Activated naive CD8-positive, alpha-beta T cell treated with anti-CD3 and anti-CD28 coated beads, Interleukin-2, amount 10 ng/mL, durations not matched to agents 7 days and 5 days (primary cell): ENCODE measurements at regions not wholly inside any gene's neighbourhood (a gene's known extent, or its start where the extent isn't known, plus 50 kb on each side); places are given as distances from the start of the nearest gene placed in this dataset.

ENCODE experiments used
- ATAC-seq: fragments of 150-1000 bp; cut with Tn5 transposase; one replicate; pipeline ENCODE4 v1.10.0; 2021; ENCODE audit warnings: low read depth, moderate library complexity
- POLR2A ChIA-PET: fragments of 350-600 bp; sonication (Branson Sonifier 250); formaldehyde crosslinking; loops from one replicate; lab custom pipeline; 2021; ENCODE audit warnings: antibody characterized with exemption; lab: Charles Lee
- DNase-seq: peaks from one replicate; pipeline ENCODE4 v3.0.0; 2021
- H3K27ac Mint-ChIP-seq: one replicate; pipeline ENCODE4 v1.8.0; 2022; ENCODE audit warnings: mild to moderate bottlenecking, mixed read lengths
- H3K27me3 Mint-ChIP-seq: one replicate; pipeline ENCODE4 v1.8.0; 2022; ENCODE audit warnings: mild to moderate bottlenecking, moderate library complexity, mixed read lengths
- H3K36me3 Mint-ChIP-seq: one replicate; pipeline ENCODE4 v1.8.0; 2021; ENCODE audit warnings: mild to moderate bottlenecking, mixed read lengths
- H3K4me1 Mint-ChIP-seq: one replicate; pipeline ENCODE4 v1.8.0; 2021; ENCODE audit warnings: mixed read lengths
- H3K4me3 Mint-ChIP-seq: one replicate; pipeline ENCODE4 v1.8.0; 2022; ENCODE audit warnings: mild to moderate bottlenecking, moderate library complexity, mixed read lengths
- H3K9me3 Mint-ChIP-seq: one replicate; pipeline ENCODE4 v1.8.0; 2021; ENCODE audit warnings: mixed read lengths

GRCh38 chr14:104521816-104522745 lies 57.5 kb upstream of the C14orf180 start:
- no peak for DNase-seq
- Mint-ChIP-seq H3K9me3 (peaks cover 5% of the 10 kb centered on the region), H3K27ac (no peak overlapping the region), H3K27me3 (no peaks in the 10 kb centered on the region), H3K4me1 (no peaks in the 10 kb centered on the region), H3K36me3 (peaks cover 5% of the 10 kb centered on the region), H3K4me3 (no peak overlapping the region)
- POLR2A ChIA-PET, result no interaction called here
- no peak for ATAC-seq

- no peak overlapping the region for H3K4me3 Mint-ChIP-seq
- DNase-seq, result no peak
- no peaks in the 10 kb centered on the region for H3K4me1 Mint-ChIP-seq
- no peak for ATAC-seq
- POLR2A ChIA-PET, result no interaction called here
- no peak overlapping the region for H3K27ac Mint-ChIP-seq
- H3K27me3 Mint-ChIP-seq, result no peaks in the 10 kb centered on the region
- H3K9me3 Mint-ChIP-seq, result peaks cover 11% of the 10 kb centered on the region
- peaks cover 7% of the 10 kb centered on the region for H3K36me3 Mint-ChIP-seq
Observed at GRCh38 chr14:104522926-104523545, 56.5 kb upstream of the C14orf180 start.

GRCh38 chr14:104523546-104523935 lies 56.0 kb upstream of the C14orf180 start:
- Mint-ChIP-seq H3K9me3 (peaks cover 15% of the 10 kb centered on the region), H3K27ac (no peak overlapping the region), H3K4me3 (no peak overlapping the region), H3K4me1 (no peaks in the 10 kb centered on the region), H3K36me3 (peaks cover 7% of the 10 kb centered on the region), H3K27me3 (no peaks in the 10 kb centered on the region)
- POLR2A ChIA-PET, result no interaction called here
- no peak for ATAC-seq
- no peak for DNase-seq

- no peak for DNase-seq
- H3K9me3 Mint-ChIP-seq, result peaks cover 15% of the 10 kb centered on the region
- H3K36me3 Mint-ChIP-seq, result peaks cover 7% of the 10 kb centered on the region
- no peak for ATAC-seq
- no peaks in the 10 kb centered on the region for H3K4me1 Mint-ChIP-seq
- POLR2A ChIA-PET, result no interaction called here
- H3K4me3 Mint-ChIP-seq, result no peak overlapping the region
- H3K27me3 Mint-ChIP-seq, result no peaks in the 10 kb centered on the region
- H3K27ac Mint-ChIP-seq, result no peak overlapping the region
Observed at GRCh38 chr14:104524726-104525125, 54.8 kb upstream of the C14orf180 start.

- ATAC-seq, result no peak
- peaks cover 7% of the 10 kb centered on the region for H3K36me3 Mint-ChIP-seq
- no peaks in the 10 kb centered on the region for H3K4me1 Mint-ChIP-seq
- H3K4me3 Mint-ChIP-seq, result no peak overlapping the region
- no peak for DNase-seq
- H3K27ac Mint-ChIP-seq, result no peak overlapping the region
- no peaks in the 10 kb centered on the region for H3K27me3 Mint-ChIP-seq
- peaks cover 15% of the 10 kb centered on the region for H3K9me3 Mint-ChIP-seq
- POLR2A ChIA-PET, result no interaction called here
Observed at GRCh38 chr14:104526723-104527645, 52.6 kb upstream of the C14orf180 start.

- no peaks in the 10 kb centered on the region for H3K27me3 Mint-ChIP-seq
- no peak overlapping the region for H3K27ac Mint-ChIP-seq
- no peak for DNase-seq
- H3K4me3 Mint-ChIP-seq, result no peak overlapping the region
- peaks cover 7% of the 10 kb centered on the region for H3K36me3 Mint-ChIP-seq
- no peak for ATAC-seq
- H3K4me1 Mint-ChIP-seq, result no peaks in the 10 kb centered on the region
- peaks cover 15% of the 10 kb centered on the region for H3K9me3 Mint-ChIP-seq
- POLR2A ChIA-PET, result no interaction called here
Observed at GRCh38 chr14:104527857-104528459, 51.6 kb upstream of the C14orf180 start.

GRCh38 chr14:104528496-104528895 lies 51.1 kb upstream of the C14orf180 start:
- peaks cover 15% of the 10 kb centered on the region for H3K9me3 Mint-ChIP-seq
- H3K4me3 Mint-ChIP-seq, result no peak overlapping the region
- no peaks in the 10 kb centered on the region for H3K4me1 Mint-ChIP-seq
- ATAC-seq, result no peak
- peak; percentile 7 for DNase-seq
- peaks cover 7% of the 10 kb centered on the region for H3K36me3 Mint-ChIP-seq
- H3K27me3 Mint-ChIP-seq, result no peaks in the 10 kb centered on the region
- POLR2A ChIA-PET, result no interaction called here
- H3K27ac Mint-ChIP-seq, result no peak overlapping the region
